Activated naive CD4-positive, alpha-beta T cell (primary cell): ENCODE measurements at regions not wholly inside any gene's neighbourhood (a gene's known extent, or its start where the extent isn't known, plus 50 kb on each side); places are given as distances from the start of the nearest gene placed in this dataset.

ENCODE experiments used
- DNase-seq, 4 experiments: peaks; one replicate each; lab custom pipeline; 2025; lab: John Stamatoyannopoulos, UW

DNA sequence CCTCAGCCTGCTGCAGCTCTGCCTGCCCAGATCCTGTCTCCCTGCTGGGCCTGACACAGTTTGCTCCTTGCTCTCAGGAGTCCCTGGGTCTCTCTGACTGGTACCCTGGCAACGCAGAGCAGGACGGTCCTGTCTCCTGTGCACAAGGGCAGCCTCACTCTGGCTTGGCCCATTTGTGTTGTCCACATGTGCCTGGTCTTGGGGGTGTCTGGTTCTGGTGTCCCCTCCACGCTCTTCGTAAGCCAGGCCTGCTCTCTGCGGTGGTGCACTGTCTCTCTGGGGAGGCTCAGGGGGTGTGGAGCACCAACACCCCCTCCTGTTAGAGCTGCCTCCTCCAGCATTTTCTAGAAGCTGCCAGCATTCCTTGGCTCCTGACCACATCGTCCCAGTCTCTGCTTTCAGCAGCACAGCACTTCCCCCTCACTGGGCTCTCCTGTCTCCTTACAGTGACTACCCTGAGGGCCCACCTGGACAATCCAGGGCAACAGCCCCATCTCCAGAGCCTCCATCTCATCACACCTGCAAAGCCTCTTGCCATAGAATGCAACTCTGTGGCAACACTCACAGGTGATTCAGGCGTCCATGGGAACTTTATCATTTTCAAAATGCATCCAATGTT lies 235.6 kb upstream of the HS6ST1 start:
- DNase-seq: no peak

DNA sequence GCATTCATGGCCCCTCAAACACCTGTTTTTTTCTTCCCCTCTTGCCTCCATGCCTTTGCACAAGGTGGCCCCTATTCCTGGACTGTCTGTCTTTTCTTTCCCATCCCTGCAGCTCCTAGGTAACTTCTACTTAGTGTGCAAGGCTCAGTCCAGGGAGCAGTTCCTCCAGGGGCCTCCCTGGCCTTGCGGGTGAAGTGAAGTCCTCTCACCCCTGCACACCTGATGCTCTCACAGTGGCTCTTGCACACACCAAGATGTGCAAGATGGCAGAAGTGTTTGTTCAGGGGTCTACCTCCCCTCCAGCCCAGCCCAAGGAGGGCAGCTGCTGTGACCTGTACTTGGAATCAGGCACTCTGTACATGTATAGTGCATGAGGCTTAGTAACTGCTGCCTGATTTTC lies 236.8 kb upstream of the HS6ST1 start:
- no peak for DNase-seq

DNA sequence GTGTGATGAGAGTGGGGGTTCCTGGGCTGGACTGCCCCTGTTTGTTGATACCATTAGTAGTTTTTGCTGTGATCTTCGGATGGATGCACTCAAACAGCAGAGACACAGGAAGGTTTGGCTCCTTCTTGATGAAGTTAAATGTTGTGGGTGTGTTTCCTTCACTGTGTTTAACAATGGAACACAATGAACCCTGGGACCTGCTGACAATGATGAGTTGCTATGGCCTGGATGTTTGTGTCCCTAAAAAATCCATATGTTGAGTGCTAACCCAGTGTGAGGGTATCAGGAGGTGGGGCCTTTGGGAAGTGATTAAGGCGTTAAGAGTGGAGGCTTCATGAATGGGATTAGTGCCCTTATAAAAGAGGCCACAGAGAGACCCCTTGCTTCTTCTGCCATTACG lies 237.4 kb upstream of the HS6ST1 start:
- DNase-seq: no peak

DNA sequence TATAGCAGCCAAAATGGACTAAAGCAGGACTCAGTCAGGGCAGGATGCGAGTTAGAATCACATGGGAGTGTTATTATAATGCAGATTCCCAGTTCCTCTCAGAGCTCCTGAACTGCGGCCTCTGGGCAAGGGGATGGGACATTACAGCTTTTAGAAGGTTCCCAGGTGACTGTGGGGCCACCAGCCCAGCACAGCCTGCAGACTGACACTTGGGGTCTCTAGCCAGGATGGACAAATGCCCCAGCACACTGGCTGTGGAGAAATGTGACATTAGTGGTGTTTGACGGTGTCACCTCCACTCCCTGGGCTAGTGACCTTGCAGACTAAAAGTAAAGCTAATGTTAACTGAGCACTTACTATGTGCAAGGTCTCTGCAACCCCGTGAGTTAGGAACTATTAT lies 238.0 kb upstream of the HS6ST1 start:
- DNase-seq: no peak

DNA sequence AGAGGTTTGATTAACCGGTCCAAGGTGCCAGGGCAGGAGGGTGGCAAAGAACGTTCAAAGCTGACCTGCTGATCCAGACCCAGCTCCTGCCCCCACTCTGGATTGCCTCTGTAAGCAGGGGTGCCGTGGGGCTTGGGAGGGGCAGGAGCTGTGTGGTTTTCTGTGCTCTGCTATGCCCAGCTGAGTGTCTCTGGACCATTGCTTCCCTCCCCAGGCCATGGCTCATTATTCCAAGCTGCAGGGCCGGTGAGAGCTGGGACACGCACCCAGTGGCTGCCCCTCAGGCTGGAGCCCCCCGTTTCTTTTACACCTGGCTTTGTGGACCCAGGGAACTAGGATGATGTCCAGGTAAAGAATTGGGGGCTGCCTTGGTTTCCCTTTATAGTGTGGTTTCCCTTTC lies 238.4 kb upstream of the HS6ST1 start:
- no peak for DNase-seq

DNA sequence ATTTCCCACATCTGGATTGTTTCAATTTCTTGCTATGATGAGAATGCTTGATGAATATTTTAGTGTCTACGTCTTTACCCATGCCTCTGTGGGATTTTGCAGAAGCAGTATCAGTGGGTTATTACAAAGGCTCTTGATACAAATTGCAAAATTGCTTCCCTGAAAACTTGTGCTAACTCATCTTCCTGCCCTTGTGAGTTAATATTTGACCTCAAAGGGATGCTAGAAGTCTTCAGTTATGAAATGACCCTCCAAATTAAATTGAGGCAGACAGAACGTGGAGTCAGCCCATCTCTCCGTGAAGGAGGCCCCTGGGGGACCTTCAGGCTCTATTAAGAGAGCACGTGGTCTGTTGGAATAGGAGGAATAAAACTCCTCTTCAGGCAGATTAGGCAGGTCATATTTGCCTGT lies 239.2 kb upstream of the HS6ST1 start:
- DNase-seq: no peak

DNA sequence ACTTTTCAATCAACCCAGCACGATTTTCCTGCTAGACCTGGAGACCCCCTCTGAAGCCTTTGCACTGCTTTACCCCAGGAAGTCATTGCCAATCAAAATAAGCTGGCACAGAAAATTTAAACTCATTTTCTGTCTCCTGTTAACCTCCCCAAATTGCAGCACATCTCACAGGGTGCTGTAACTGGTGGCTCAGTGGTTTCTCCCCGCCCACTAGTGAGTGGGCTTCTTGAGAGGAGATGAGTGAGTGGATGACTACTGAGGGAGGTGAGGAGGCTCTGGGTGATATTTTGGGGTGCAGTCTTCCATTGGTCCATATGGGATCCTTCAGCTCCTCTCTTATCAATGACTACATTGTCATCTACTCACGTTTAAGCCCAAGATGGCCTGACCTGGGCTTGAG lies 239.8 kb upstream of the HS6ST1 start:
- DNase-seq: no peak

DNA sequence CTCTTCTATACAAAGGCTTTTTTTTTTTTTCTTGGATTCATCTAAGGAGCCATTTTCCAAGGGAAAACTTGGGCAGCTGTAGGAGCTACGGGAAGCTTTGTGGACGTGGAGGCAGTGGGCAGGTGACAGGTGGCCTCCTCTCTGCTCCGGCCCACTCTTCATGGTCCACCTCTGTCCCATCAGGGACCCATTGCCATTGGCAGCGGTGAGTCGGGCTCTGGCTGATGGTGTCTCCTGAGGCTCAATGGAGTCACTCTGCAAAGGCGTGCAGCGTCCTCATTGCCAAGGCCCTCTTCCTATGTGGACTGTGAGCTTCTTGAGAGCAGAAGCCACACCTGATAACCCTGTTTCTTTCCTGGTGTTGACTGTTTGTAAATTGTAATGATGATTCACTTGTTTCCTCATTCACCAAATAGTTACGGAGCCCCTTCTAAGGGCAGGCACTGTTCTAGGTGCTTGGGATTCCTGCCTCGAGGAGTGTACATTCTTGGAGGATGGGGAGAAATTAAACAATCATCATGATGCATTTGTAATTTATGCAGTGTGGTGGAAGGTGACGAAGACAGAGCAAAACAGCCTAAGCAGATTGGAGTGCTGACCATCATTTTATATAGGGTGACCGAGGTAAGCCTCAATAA lies 240.3 kb upstream of the HS6ST1 start:
- no peak for DNase-seq

DNA sequence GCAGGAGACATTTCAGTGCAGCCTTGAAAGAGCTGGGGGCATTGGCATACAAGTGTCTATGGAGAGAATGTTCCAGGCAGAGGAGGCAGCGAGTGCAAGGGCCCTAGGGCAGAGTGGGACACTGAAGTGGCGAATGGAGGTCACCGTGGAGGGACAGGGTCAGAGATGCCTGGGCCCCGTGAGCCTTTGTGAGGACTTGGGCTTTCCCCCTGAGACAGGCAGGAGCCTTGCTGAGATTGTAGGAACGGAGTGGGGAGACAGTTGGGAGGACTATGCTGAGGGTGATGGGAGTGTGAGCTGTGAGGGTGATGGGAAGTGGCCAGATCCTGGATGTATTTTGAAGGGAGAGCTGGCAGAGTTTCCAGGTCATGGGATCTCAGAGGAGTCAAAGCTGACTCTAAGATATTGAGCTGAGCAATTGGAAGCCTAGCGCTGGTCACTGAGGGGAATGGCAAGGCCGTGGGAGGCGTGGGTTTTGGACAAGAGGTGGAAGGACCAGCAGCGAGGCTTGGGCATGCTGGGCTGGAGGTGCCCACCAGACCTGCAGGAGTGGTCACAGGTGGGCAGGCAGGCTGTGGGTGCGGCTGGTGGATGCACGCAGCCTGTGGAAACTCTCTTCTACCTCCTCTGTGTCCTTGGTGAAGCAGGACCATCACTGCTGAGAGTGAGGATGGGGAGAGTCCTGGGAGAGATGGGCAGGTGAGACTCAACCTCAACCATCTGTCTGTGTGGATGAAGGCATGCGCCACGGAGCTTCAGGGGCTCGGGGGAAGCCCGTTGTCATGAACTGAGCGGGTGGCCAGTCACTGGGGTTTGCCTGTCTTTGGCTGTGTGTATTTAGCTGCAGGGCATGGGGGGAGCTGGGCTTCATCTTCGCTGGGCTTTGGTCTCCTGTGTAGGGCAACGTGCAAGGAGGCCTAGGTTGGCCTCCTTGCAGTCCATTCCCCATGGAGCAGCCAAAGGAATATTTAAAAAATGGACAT lies 241.2 kb upstream of the HS6ST1 start:
- no peak for DNase-seq

DNA sequence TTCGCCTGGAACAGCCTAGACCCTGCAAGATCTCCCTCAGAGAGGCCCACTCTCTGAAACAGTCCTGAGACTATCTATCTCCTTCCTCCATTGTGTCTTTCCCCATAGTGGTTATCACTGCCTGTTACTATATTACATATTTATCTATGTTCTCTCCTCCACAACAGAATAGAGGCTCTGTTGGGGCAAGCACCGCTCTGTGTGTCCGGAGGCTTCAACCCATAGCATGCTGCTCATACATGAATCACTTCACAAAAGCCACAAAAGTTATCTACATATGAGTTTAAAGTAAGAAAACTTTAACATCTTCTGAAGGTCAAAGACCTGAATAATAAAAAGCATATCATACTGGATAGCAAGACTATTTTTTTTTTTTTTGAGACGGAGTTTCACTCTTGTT lies 242.1 kb upstream of the HS6ST1 start:
- DNase-seq: no peak

DNA sequence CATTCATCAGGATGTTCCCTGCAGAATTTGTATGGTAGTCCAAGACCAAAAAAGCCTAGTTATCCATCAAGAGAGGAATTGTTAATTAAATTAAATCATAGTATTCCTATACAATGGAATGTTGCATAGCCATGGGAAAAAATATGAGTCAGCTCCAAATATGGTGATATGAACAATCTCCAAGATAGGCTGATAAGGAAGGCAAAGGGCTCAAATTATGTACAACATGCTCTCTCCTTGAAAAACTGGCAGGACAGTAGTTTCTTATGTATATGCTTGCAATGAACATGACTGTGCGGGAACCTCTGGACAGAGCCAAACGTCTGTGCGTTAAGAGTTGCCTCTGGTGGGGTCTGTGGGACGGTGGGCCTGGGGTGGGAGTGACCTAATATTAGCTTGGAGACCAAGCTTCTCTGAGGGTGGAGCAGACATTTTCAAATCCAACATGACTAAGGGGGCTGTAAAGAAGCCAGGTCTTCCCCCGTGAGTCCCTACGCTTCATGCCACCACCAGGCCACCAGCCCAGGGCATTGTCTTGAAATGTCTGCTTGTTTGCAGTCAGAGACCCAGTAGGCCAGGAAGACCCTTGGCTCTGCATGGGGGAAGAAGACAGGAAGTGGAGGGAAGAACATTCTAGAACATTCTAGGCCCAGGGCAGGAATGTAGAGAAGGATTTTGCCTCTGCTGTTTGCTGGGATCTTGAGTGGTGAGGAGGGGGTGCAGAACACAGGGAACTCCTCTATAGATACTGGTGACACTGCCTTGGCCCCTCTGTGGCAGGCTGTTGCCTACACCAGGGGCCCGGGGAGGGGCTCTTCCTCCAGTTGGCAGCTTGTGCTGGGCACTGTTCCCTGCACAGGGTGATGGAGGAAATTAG lies 244.0 kb upstream of the HS6ST1 start:
- DNase-seq: no peak

DNA sequence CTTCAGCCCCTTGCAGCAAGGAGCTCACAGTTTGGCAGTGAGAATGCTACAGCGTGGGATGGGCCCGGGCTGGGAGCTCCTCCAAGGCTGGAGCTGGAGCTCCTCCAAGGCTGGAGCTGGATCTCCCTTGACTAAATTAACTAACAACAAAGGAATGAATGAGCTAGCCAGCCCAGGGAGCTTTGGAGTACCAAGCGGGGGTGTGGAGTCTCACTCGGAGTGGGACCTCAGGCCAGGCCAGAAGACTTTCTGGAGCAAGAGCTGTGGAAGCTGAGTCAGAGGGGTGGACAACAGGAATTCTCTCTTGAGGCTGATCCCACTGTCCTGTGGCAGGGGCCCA lies 244.7 kb upstream of the HS6ST1 start:
- DNase-seq: no peak

DNA sequence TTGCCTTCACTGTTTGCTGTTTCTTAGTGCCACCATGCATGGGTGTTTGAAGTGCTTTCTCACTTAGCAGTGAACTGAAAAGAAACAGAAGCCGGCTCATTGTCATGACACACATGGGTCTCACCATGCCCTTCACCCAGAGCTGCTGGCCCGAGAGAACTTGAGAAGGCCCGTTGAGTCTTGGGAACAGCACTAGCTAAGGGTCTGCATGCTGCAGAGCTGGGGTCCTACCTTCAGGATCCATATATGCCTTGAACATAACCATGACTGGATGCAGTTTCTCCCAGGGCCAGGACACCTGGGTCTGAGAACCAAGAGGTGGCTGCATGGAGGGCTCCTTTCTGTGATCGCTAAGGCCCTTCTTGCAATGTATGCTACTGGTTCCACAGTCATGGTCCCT lies 245.5 kb upstream of the HS6ST1 start:
- DNase-seq: no peak

DNA sequence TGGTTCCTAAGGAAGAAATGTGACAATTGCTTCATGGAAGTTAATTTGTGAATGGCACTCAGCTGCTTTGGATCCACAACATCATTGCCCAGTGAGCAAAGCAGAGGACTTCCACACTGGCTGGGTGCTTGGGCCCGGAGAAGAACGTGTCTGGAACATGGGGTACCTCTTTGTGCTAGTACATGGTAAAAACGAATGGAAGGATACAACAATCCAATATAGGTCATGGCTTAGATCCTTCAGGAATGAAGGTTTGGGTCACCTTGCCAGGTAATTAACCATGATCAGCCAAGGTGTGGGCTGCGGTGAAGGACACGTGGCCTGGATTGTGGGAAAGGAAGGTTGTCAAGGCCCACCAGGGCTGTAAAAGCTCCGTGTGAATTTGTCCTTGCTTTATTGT lies 245.9 kb upstream of the HS6ST1 start:
- DNase-seq: no peak

DNA sequence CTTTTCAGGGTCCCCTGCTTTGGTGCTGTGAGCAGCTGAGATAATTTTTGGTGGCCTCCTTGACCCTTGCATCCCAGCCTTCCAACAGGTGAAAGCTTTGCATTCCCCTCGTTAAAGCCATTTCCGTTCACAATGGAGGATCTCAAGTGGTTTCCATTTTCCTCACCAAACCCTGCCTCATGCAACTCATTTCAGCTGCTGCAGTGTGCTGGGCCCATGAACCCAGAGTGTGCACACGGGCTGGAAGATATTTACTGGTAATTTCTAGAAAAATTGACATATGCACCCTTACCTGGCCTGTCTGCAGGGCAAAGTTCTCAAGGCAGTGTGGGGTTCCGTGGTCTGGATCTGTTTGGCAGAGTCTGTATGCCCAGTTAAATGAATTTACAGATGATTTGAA lies 246.8 kb upstream of the HS6ST1 start:
- no peak for DNase-seq

DNA sequence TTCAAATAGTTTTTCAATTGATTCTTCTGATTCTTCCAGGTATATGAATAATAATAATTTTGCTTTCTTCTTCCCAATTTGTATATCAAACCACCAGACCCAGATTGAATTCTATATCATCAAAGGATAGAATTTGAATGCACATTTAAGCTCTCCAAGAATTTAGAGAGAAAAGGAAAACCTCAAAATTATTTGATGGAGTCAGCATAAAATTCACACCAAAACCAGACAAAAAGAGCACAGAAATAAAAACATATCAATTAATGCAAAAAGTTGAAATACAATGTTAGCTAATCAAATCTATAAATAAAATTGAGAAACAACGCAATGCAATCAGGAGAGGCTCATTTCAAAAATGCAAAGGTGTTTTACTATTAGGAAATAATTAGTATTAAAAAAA lies 248.0 kb upstream of the HS6ST1 start:
- no peak for DNase-seq

DNA sequence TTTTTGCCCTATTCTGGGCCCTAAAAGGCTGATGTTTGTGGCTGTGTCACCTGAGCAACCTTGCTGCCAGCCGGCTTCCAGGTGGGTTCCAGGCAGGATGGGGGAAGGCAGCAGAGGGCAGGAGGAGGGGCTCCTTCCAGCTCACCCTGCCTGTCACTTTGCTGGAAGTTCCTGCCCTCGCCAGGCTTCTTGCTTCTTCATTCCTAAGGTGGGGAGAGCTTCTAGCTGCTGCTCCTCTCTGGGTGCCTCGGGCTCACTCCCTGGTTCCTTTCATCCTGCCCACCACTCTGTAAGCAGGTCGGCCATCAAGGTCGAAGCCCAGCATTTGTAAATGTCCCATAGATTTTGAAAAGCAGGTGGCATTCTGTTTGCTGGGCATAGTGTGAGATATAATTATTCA lies 249.4 kb upstream of the HS6ST1 start:
- no peak for DNase-seq

DNA sequence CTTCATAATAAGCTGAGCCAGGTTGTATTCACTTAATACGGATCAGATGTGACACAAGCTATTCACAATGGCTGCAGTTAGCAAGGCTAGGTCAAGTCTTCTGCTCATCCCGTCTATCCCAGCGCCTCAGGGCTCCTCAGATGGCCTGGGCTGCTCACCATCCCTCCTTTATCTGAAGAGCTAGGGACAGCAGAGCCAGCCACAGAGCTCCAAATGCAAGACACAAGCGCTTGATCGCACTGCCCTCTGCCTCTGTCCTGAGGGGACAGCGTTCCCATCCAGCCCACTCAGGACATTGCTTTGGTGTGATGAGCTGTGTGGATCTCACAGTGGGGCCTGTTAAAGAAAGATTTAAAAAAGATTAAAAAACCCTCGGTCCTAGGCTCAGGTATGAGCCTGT lies 254.4 kb upstream of the HS6ST1 start:
- DNase-seq: no peak

DNA sequence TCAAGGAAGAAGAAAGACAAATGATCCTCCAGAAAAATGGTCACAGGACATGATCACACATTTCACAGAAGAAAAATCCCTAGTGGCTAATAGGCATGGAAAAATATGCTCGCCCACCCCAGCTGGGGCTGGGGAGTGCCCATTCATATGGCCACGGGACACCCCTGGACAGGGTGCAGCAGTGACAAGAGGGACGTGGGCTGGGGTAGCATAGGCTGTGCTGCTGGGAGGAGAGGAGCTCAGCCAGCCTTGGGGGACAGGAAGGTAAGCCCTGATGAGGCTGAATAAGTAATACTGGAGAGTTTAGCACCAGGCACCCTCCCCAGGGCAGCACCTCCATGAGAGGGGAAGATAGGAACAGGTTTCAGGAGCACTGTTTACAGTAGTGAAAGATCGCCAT lies 254.9 kb upstream of the HS6ST1 start:
- DNase-seq: no peak

DNA sequence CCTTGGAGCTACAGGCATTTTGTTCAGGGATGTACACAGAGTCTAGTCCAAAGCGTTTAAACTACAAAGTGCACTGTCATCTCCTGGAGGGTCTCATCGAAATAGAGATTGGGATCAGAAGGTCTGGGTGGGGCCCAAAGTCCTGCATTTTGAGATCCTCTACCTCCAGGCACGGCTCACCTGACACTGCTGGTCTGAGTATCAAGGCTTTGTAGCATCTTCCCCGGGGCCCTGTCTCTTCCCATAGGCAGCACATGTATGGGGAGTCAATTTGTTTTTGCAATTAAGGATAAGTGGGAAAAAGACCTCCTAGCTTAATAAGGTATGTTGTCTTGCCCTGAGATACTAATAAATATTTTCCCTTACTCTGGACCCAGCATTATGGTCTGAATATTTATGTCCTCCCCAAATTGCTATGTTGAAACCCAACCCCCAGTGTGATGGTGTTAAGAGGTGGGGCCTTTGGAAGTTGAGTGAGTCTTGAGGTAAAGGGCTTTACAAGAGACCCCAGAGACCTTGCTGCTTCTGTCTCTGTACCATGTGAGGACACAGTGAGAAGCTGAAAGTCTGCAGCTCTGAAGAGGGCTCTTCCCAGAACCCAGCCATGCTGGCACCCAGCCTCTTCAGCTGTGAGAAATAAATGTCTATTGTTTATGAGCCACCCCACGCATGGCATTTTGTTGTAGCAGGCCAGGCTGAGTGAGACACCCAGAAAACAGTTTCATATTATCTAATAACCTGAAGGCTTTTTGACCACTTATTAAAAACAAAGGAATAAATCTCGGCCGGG lies 258.7 kb upstream of the HS6ST1 start:
- DNase-seq: no peak
